Mesothelial cell of epicardium (in vitro differentiated cells): ENCODE measurements at regions not wholly inside any gene's neighbourhood (a gene's known extent, or its start where the extent isn't known, plus 50 kb on each side); places are given as distances from the start of the nearest gene placed in this dataset.
"Not testable (repeated sequence)": the region's sequence is repeated elsewhere in the genome, so short reads cannot be mapped to it uniquely, and the experiment has no call there.

Source experiments
- DNase-seq, 2 experiments: peaks; one replicate each; pipeline ENCODE4 v3.0.0; 2021; ENCODE audit warnings: low spot score in 2 of 2; ENCODE audit not compliant: unreplicated experiment in 2 of 2
- H3K27ac Mint-ChIP-seq: 2 replicates; pipeline ENCODE4 v1.8.0; 2021; ENCODE audit warnings: mixed read lengths
- H3K27me3 Mint-ChIP-seq: 2 replicates; pipeline ENCODE4 v1.8.0; 2021; ENCODE audit warnings: low read depth, mixed read lengths
- H3K36me3 Mint-ChIP-seq: 2 replicates; pipeline ENCODE4 v1.8.0; 2021; ENCODE audit warnings: mixed read lengths
- H3K4me1 Mint-ChIP-seq: 2 replicates; pipeline ENCODE4 v1.8.0; 2021; ENCODE audit warnings: mixed read lengths
- H3K4me3 Mint-ChIP-seq: 2 replicates; pipeline ENCODE4 v1.8.0; 2021; ENCODE audit warnings: mild to moderate bottlenecking, moderate library complexity, mixed read lengths
- H3K9me3 Mint-ChIP-seq: 2 replicates; pipeline ENCODE4 v1.8.0; 2021; ENCODE audit warnings: mixed read lengths
- CTCF ChIP-seq: fragments of 200-600 bp; sonication (generic); IDR thresholded peaks from one replicate; pipeline ENCODE4 v1.5.0; 2021; ENCODE audit warnings: antibody characterized with exemption; ENCODE audit not compliant: unreplicated experiment

- Mint-ChIP-seq H3K4me1 (peaks cover 6% of the 10 kb centered on the region), H3K9me3 (peaks cover 5% of the 10 kb centered on the region), H3K4me3 (no peak overlapping the region), H3K36me3 (peaks cover 2% of the 10 kb centered on the region), H3K27me3 (no peaks in the 10 kb centered on the region), H3K27ac (no peak overlapping the region)
- DNase-seq: no peak
- TF ChIP-seq CTCF: no peak
These were observed 257.7 kb downstream of the ANKRD50 start for GRCh38 chr4:124454772-124455270.

- Mint-ChIP-seq H3K4me1 (peaks cover 2% of the 10 kb centered on the region), H3K27ac (no peak overlapping the region), H3K27me3 (no peaks in the 10 kb centered on the region), H3K4me3 (no peak overlapping the region), H3K9me3 (peaks cover 7% of the 10 kb centered on the region), H3K36me3 (peaks cover 2% of the 10 kb centered on the region)
- no peak for DNase-seq
- TF ChIP-seq CTCF: no peak
These were observed 256.9 kb downstream of the ANKRD50 start for GRCh38 chr4:124455671-124456070.

GRCh38 chr4:124459196-124459940 lies 253.2 kb downstream of the ANKRD50 start:
- DNase-seq: no peak
- Mint-ChIP-seq H3K9me3 (peaks cover 26% of the 10 kb centered on the region), H3K4me3 (no peak overlapping the region), H3K4me1 (no peaks in the 10 kb centered on the region), H3K27ac (no peak overlapping the region), H3K27me3 (no peaks in the 10 kb centered on the region), H3K36me3 (peaks cover 9% of the 10 kb centered on the region)
- no peak for TF ChIP-seq CTCF

GRCh38 chr4:124459941-124460310 lies 252.6 kb downstream of the ANKRD50 start:
- Mint-ChIP-seq H3K4me1 (no peaks in the 10 kb centered on the region), H3K4me3 (no peak overlapping the region), H3K36me3 (peaks cover 9% of the 10 kb centered on the region), H3K9me3 (peaks cover 26% of the 10 kb centered on the region), H3K27ac (peak overlapping the region; percentile 22), H3K27me3 (no peaks in the 10 kb centered on the region)
- TF ChIP-seq CTCF: no peak
- DNase-seq: no peak

GRCh38 chr4:124461592-124461991 lies 250.9 kb downstream of the ANKRD50 start:
- not testable (repeated sequence) for H3K27me3 Mint-ChIP-seq, H3K27ac Mint-ChIP-seq, H3K4me1 Mint-ChIP-seq, H3K4me3 Mint-ChIP-seq, DNase-seq, H3K36me3 Mint-ChIP-seq
- H3K9me3 Mint-ChIP-seq: peaks cover 26% of the 10 kb centered on the region

- Mint-ChIP-seq H3K27me3 (no peaks in the 10 kb centered on the region), H3K4me1 (no peaks in the 10 kb centered on the region), H3K27ac (no peak overlapping the region), H3K4me3 (no peak overlapping the region), H3K9me3 (peaks cover 26% of the 10 kb centered on the region), H3K36me3 (peaks cover 9% of the 10 kb centered on the region)
- TF ChIP-seq CTCF: no peak
- DNase-seq: no peak
These were observed 249.3 kb downstream of the ANKRD50 start for GRCh38 chr4:124462954-124463828.
